Lung (tissue), 11 donors: ENCODE measurements at regions not wholly inside any gene's neighbourhood (a gene's known extent, or its start where the extent isn't known, plus 50 kb on each side); places are given as distances from the start of the nearest gene placed in this dataset.

Source experiments
- ATAC-seq: fragments of 200-7000 bp; cut with Tn5 transposase; one replicate; pipeline ENCODE4 v1.9.1; 2020; ENCODE audit warnings: moderate number of reproducible peaks; ENCODE audit not compliant: insufficient read depth, low FRiP score
- DNase-seq, 3 donors: peaks; one replicate each; pipeline ENCODE4 v3.0.0-alpha.2; 2013 to 2017
- H3K27ac ChIP-seq, 2 donors: one replicate each; pipeline ENCODE4 v1.5.1; 2013; ENCODE audit warnings: mild to moderate bottlenecking in 2 of 2, moderate library complexity in 2 of 2, control low read depth in 1 of 2, inconsistent platforms in 1 of 2, low read depth in 1 of 2, low read length in 1 of 2
- H3K27me3 ChIP-seq, 3 donors: one replicate each; pipeline ENCODE4 v1.5.1; 2013; ENCODE audit warnings: low read length in 2 of 3; ENCODE audit not compliant: control insufficient read depth in 3 of 3, insufficient read depth in 3 of 3
- H3K36me3 ChIP-seq, 4 donors: one replicate each; pipeline ENCODE4 v1.5.1; 2013; ENCODE audit warnings: low read length in 4 of 4, mild to moderate bottlenecking in 1 of 4, moderate library complexity in 1 of 4; ENCODE audit not compliant: control insufficient read depth in 4 of 4, insufficient read depth in 4 of 4
- H3K4me1 ChIP-seq, 5 donors: one replicate each; pipeline ENCODE4 v1.5.1; 2013; ENCODE audit warnings: low read length in 5 of 5, mild to moderate bottlenecking in 2 of 5, moderate library complexity in 1 of 5; ENCODE audit not compliant: control insufficient read depth in 5 of 5, insufficient read depth in 5 of 5
- H3K4me3 ChIP-seq: one replicate; pipeline ENCODE4 v1.5.1; 2013; ENCODE audit warnings: mild to moderate bottlenecking, control low read depth, moderate library complexity
- H3K9ac ChIP-seq, 2 donors: one replicate each; pipeline ENCODE4 v1.5.1; 2013; ENCODE audit warnings: low read length in 2 of 2, control low read depth in 1 of 2; ENCODE audit not compliant: insufficient read depth in 1 of 2
- H3K9me3 ChIP-seq, 4 donors: one replicate each; pipeline ENCODE4 v1.5.1; 2013; ENCODE audit warnings: low read length in 3 of 4, mild to moderate bottlenecking in 1 of 4, moderate library complexity in 1 of 4; ENCODE audit not compliant: control insufficient read depth in 4 of 4, insufficient read depth in 3 of 4
- WGBS, 2 donors: extraction: QIAGEN DNeasy Blood & Tissue Kit; methylation state at CpG; one replicate each; pipeline ENCODE4 v1.1.7; 2013; 5-methylcytosine and 5-hydroxymethylcytosine counted together
- TF ChIP-seq, protein P1 (sequence below): IDR thresholded peaks from 2 replicates; pipeline ENCODE4 v1.5.1; 2012; ENCODE audit warnings: mild to moderate bottlenecking; ENCODE audit errors: control extremely low read depth, extremely low read depth
- donor health status: control.
- donor health status: control.
- donor health status: Bipolar disorder and iron deficiency.
- donor health status: healthy.
- donor health status: DM: yes; HTN: yes; CAD: no.

DNA sequence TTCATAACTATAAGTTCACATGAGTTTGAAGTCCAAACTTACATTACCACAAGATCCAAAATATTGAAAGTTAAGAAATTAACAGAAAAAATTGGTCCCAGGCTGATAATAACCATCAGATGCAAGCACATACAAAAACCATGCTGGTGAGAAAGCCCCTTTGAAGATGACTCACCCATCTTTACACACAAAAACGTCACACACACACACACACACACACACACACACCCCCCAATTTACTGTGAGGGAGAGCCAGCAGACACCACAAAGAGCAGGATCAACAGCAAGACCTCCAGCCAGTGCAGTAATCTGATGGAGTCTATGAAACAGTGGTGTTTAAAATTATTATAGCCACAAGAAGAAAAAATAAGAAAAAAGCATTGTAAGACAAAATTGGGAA lies 50.1 kb upstream of the DRGX start:
- peaks cover 0 to 5% (median 0%) of the 10 kb centered on the region in 4 donors for H3K9me3 ChIP-seq
- H3K4me1 ChIP-seq = peaks cover 0 to 4% (median 0%) of the 10 kb centered on the region in 5 donors
- 41 to 56% methylated on average over 1 of the region's 1 CpG for WGBS, 2 donors
- no peak for DNase-seq
- no peak overlapping the region for H3K27ac ChIP-seq
- TF ChIP-seq, protein P1, sequence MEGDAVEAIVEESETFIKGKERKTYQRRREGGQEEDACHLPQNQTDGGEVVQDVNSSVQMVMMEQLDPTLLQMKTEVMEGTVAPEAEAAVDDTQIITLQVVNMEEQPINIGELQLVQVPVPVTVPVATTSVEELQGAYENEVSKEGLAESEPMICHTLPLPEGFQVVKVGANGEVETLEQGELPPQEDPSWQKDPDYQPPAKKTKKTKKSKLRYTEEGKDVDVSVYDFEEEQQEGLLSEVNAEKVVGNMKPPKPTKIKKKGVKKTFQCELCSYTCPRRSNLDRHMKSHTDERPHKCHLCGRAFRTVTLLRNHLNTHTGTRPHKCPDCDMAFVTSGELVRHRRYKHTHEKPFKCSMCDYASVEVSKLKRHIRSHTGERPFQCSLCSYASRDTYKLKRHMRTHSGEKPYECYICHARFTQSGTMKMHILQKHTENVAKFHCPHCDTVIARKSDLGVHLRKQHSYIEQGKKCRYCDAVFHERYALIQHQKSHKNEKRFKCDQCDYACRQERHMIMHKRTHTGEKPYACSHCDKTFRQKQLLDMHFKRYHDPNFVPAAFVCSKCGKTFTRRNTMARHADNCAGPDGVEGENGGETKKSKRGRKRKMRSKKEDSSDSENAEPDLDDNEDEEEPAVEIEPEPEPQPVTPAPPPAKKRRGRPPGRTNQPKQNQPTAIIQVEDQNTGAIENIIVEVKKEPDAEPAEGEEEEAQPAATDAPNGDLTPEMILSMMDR = no peak
- no peak overlapping the region for H3K4me3 ChIP-seq
- H3K9ac ChIP-seq = no peak overlapping the region
- H3K27me3 ChIP-seq = peaks cover 0 to 3% (median 0%) of the 10 kb centered on the region in 3 donors
- no peak for ATAC-seq
- no peaks in the 10 kb centered on the region for H3K36me3 ChIP-seq
